ENCODE measurements at regions not wholly inside any gene's neighbourhood (a gene's known extent, or its start where the extent isn't known, plus 50 kb on each side); places are given as distances from the start of the nearest gene placed in this dataset.

GRCh38 chr6:19410481-19410880, 426.7 kb upstream of the ID4 start:
- DNase-seq (ENCODE audit: low read depth): no peak

- DNase-seq (ENCODE audit: low read depth): no peak
Observed at GRCh38 chr6:19413323-19413722, 423.8 kb upstream of the ID4 start.

GRCh38 chr6:19415605-19416326, 421.4 kb upstream of the ID4 start:
- DNase-seq (ENCODE audit: low read depth): no peak

- no peak for DNase-seq (ENCODE audit: low read depth)
Observed at GRCh38 chr6:19416811-19417210, 420.4 kb upstream of the ID4 start.

GRCh38 chr6:19417713-19418112, 419.5 kb upstream of the ID4 start:
- DNase-seq (ENCODE audit: low read depth): no peak

- DNase-seq (ENCODE audit: low read depth): no peak
Observed at GRCh38 chr6:19424853-19425252, 412.3 kb upstream of the ID4 start.

GRCh38 chr6:19427548-19427947, 409.6 kb upstream of the ID4 start:
- no peak for DNase-seq (ENCODE audit: low read depth)

GRCh38 chr6:19432966-19433498, 404.1 kb upstream of the ID4 start:
- no peak for DNase-seq (ENCODE audit: low read depth)

- DNase-seq (ENCODE audit: low read depth): no peak
Observed at GRCh38 chr6:19434065-19434464, 403.1 kb upstream of the ID4 start.

GRCh38 chr6:19435755-19436154, 401.4 kb upstream of the ID4 start:
- DNase-seq (ENCODE audit: low read depth): no peak

GRCh38 chr6:19438566-19439353, 398.4 kb upstream of the ID4 start:
- DNase-seq (ENCODE audit: low read depth): no peak

GRCh38 chr6:19440531-19440930, 396.6 kb upstream of the ID4 start:
- DNase-seq (ENCODE audit: low read depth): no peak

- no peak for DNase-seq (ENCODE audit: low read depth)
Observed at GRCh38 chr6:19443411-19443810, 393.8 kb upstream of the ID4 start.

GRCh38 chr6:19444041-19444440, 393.1 kb upstream of the ID4 start:
- no peak for DNase-seq (ENCODE audit: low read depth)

GRCh38 chr6:19444481-19444880, 392.7 kb upstream of the ID4 start:
- no peak for DNase-seq (ENCODE audit: low read depth)

GRCh38 chr6:19446570-19446969, 390.6 kb upstream of the ID4 start:
- no peak for DNase-seq (ENCODE audit: low read depth)

GRCh38 chr6:19450651-19451050, 386.5 kb upstream of the ID4 start:
- no peak for DNase-seq (ENCODE audit: low read depth)

GRCh38 chr6:19452495-19452894, 384.7 kb upstream of the ID4 start:
- DNase-seq (ENCODE audit: low read depth): no peak

- no peak for DNase-seq (ENCODE audit: low read depth)
Observed at GRCh38 chr6:19454001-19454720, 383.0 kb upstream of the ID4 start.

- DNase-seq (ENCODE audit: low read depth): no peak
Observed at GRCh38 chr6:19454721-19455392, 382.3 kb upstream of the ID4 start.

GRCh38 chr6:19463250-19463649, 373.9 kb upstream of the ID4 start:
- no peak for DNase-seq (ENCODE audit: low read depth)

- DNase-seq (ENCODE audit: low read depth): no peak
Observed at GRCh38 chr6:19463925-19464324, 373.2 kb upstream of the ID4 start.

All from activated T-cell treated with anti-CD3 and anti-CD28 coated beads for 1 hour (primary cell).